ENCODE measurements at regions not wholly inside any gene's neighbourhood (a gene's known extent, or its start where the extent isn't known, plus 50 kb on each side); places are given as distances from the start of the nearest gene placed in this dataset.

- no peak overlapping the region for H2AFZ ChIP-seq (ENCODE audit: low read depth, low read length)
These were observed 91.6 kb downstream of the CCT6B start for GRCh38 chr17:34869641-34870040.

GRCh38 chr17:34865716-34866115 is 95.5 kb downstream of the CCT6B start:
- TF ChIP-seq POLR2AphosphoS5 (IDR thresholded peaks at IDR 0.05), result no peak
- TF ChIP-seq MXI1 (conservative IDR thresholded peaks at IDR 0.05; ENCODE audit: poor library complexity, severe bottlenecking), result no peak
- TF ChIP-seq EZH2 (IDR thresholded peaks at IDR 0.05; ENCODE audit: borderline replicate concordance, insufficient read depth, low read length, poor library complexity, severe bottlenecking), result no peak
- TF ChIP-seq RAD21 (conservative IDR thresholded peaks at IDR 0.05), result no peak
- no peak for TF ChIP-seq EP300 (conservative IDR thresholded peaks at IDR 0.05; ENCODE audit: poor library complexity, severe bottlenecking)
- TF ChIP-seq, protein P1, sequence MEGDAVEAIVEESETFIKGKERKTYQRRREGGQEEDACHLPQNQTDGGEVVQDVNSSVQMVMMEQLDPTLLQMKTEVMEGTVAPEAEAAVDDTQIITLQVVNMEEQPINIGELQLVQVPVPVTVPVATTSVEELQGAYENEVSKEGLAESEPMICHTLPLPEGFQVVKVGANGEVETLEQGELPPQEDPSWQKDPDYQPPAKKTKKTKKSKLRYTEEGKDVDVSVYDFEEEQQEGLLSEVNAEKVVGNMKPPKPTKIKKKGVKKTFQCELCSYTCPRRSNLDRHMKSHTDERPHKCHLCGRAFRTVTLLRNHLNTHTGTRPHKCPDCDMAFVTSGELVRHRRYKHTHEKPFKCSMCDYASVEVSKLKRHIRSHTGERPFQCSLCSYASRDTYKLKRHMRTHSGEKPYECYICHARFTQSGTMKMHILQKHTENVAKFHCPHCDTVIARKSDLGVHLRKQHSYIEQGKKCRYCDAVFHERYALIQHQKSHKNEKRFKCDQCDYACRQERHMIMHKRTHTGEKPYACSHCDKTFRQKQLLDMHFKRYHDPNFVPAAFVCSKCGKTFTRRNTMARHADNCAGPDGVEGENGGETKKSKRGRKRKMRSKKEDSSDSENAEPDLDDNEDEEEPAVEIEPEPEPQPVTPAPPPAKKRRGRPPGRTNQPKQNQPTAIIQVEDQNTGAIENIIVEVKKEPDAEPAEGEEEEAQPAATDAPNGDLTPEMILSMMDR (IDR thresholded peaks at IDR 0.05; ENCODE audit: poor library complexity, severe bottlenecking), result no peak
- no peak overlapping the region for H3K27ac ChIP-seq (ENCODE audit: low read length)

More at GRCh38 chr17:34869641-34870040, 91.6 kb downstream of the CCT6B start:
- H3K9me2 ChIP-seq (ENCODE audit: insufficient read depth, low read length), result no peaks in the 10 kb centered on the region
- no peaks in the 10 kb centered on the region for H3K36me3 ChIP-seq (ENCODE audit: insufficient read depth, low read length)
- H4K20me1 ChIP-seq (ENCODE audit: insufficient read depth), result no peaks in the 10 kb centered on the region
- H3K9ac ChIP-seq (ENCODE audit: low read length), result no peak overlapping the region
- no peaks in the 10 kb centered on the region for H3F3A ChIP-seq (ENCODE audit: insufficient read depth, low read length, poor library complexity, severe bottlenecking)
- H3K9me3 ChIP-seq (ENCODE audit: low read length), result no peaks in the 10 kb centered on the region
- no peak overlapping the region for H3K27ac ChIP-seq (ENCODE audit: low read length)
- H3K27me3 ChIP-seq (ENCODE audit: insufficient read depth, low read depth, low read length), result no peaks in the 10 kb centered on the region
- no peaks in the 10 kb centered on the region for H3K79me2 ChIP-seq (replicated peaks; ENCODE audit: insufficient read depth, low read length)
- H3K4me3 ChIP-seq (ENCODE audit: low read length), result no peak overlapping the region
- TF ChIP-seq, protein P2, sequence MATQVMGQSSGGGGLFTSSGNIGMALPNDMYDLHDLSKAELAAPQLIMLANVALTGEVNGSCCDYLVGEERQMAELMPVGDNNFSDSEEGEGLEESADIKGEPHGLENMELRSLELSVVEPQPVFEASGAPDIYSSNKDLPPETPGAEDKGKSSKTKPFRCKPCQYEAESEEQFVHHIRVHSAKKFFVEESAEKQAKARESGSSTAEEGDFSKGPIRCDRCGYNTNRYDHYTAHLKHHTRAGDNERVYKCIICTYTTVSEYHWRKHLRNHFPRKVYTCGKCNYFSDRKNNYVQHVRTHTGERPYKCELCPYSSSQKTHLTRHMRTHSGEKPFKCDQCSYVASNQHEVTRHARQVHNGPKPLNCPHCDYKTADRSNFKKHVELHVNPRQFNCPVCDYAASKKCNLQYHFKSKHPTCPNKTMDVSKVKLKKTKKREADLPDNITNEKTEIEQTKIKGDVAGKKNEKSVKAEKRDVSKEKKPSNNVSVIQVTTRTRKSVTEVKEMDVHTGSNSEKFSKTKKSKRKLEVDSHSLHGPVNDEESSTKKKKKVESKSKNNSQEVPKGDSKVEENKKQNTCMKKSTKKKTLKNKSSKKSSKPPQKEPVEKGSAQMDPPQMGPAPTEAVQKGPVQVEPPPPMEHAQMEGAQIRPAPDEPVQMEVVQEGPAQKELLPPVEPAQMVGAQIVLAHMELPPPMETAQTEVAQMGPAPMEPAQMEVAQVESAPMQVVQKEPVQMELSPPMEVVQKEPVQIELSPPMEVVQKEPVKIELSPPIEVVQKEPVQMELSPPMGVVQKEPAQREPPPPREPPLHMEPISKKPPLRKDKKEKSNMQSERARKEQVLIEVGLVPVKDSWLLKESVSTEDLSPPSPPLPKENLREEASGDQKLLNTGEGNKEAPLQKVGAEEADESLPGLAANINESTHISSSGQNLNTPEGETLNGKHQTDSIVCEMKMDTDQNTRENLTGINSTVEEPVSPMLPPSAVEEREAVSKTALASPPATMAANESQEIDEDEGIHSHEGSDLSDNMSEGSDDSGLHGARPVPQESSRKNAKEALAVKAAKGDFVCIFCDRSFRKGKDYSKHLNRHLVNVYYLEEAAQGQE (IDR thresholded peaks at IDR 0.05; ENCODE audit: borderline replicate concordance), result no peak
- TF ChIP-seq, protein P1 (IDR thresholded peaks at IDR 0.05; ENCODE audit: poor library complexity, severe bottlenecking), result no peak
- TF ChIP-seq MXI1 (conservative IDR thresholded peaks at IDR 0.05; ENCODE audit: poor library complexity, severe bottlenecking) (no peak), SMC3 (conservative IDR thresholded peaks at IDR 0.05; ENCODE audit: poor library complexity) (no peak)
- no peak overlapping the region for H3K4me2 ChIP-seq (ENCODE audit: low read length)

More at GRCh38 chr17:34865716-34866115, 95.5 kb downstream of the CCT6B start:
- Histone ChIP-seq H3K36me3 (ENCODE audit: insufficient read depth, low read length) (no peaks in the 10 kb centered on the region), H4K20me1 (ENCODE audit: insufficient read depth) (no peaks in the 10 kb centered on the region), H3F3A (ENCODE audit: insufficient read depth, low read length, poor library complexity, severe bottlenecking) (no peaks in the 10 kb centered on the region), H3K9me2 (ENCODE audit: insufficient read depth, low read length) (no peaks in the 10 kb centered on the region), H3K9me3 (ENCODE audit: low read length) (no peaks in the 10 kb centered on the region), H3K27me3 (ENCODE audit: insufficient read depth, low read depth, low read length) (no peaks in the 10 kb centered on the region), H3K4me3 (ENCODE audit: low read length) (no peak overlapping the region), H3K9ac (ENCODE audit: low read length) (no peak overlapping the region), H2AFZ (ENCODE audit: low read depth, low read length) (no peak overlapping the region), H3K4me2 (ENCODE audit: low read length) (no peak overlapping the region), H3K79me2 (replicated peaks; ENCODE audit: insufficient read depth, low read length) (no peaks in the 10 kb centered on the region)

Data from neural cell (in vitro differentiated cells).